ENCODE measurements at regions not wholly inside any gene's neighbourhood (a gene's known extent, or its start where the extent isn't known, plus 50 kb on each side); places are given as distances from the start of the nearest gene placed in this dataset.

GRCh38 chr4:97411356-97411755 lies 731.9 kb downstream of the STPG2 start:
- TF ChIP-seq NFIC (IDR thresholded peaks at IDR 0.05), result no peak
- TF ChIP-seq CEBPB (IDR thresholded peaks at IDR 0.05), result no peak
- TF ChIP-seq TAF1 (IDR thresholded peaks at IDR 0.05; ENCODE audit: low read depth), result no peak
- no peak for TF ChIP-seq ZBTB7A (IDR thresholded peaks at IDR 0.05; ENCODE audit: low read depth)
- TF ChIP-seq EP300 (IDR thresholded peaks at IDR 0.05; ENCODE audit: borderline replicate concordance), result no peak
- no peak for TF ChIP-seq TEAD4 (IDR thresholded peaks at IDR 0.05)
- no peak for TF ChIP-seq CREB1 (IDR thresholded peaks at IDR 0.05; ENCODE audit: low read depth)
- no peak for TF ChIP-seq FOXM1 (IDR thresholded peaks at IDR 0.05; ENCODE audit: borderline replicate concordance, low read depth)
- TF ChIP-seq EGR1 (IDR thresholded peaks at IDR 0.05), result no peak
- TF ChIP-seq RAD21 (IDR thresholded peaks at IDR 0.05; ENCODE audit: low read depth), result no peak
- no peak for TF ChIP-seq TCF12 (IDR thresholded peaks at IDR 0.05; ENCODE audit: low read depth)
- TF ChIP-seq MAX (IDR thresholded peaks at IDR 0.05), result no peak
- no peak for TF ChIP-seq REST (IDR thresholded peaks at IDR 0.05; ENCODE audit: low read depth)
- no peak for TF ChIP-seq USF1 (IDR thresholded peaks at IDR 0.05)
- TF ChIP-seq YY1 (IDR thresholded peaks at IDR 0.05; ENCODE audit: low read depth), result no peak

- TF ChIP-seq CEBPB (IDR thresholded peaks at IDR 0.05) (no peak), YY1 (IDR thresholded peaks at IDR 0.05; ENCODE audit: low read depth) (no peak), MAX (IDR thresholded peaks at IDR 0.05) (no peak), CREB1 (IDR thresholded peaks at IDR 0.05; ENCODE audit: low read depth) (no peak), EP300 (IDR thresholded peaks at IDR 0.05; ENCODE audit: borderline replicate concordance) (no peak)
Measured at GRCh38 chr4:97412331-97412730, 730.9 kb downstream of the STPG2 start.

GRCh38 chr4:97414161-97414560 lies 729.1 kb downstream of the STPG2 start:
- no peak for TF ChIP-seq CREB1 (IDR thresholded peaks at IDR 0.05; ENCODE audit: low read depth)
- TF ChIP-seq TAF1 (IDR thresholded peaks at IDR 0.05; ENCODE audit: low read depth), result no peak
- TF ChIP-seq YY1 (IDR thresholded peaks at IDR 0.05; ENCODE audit: low read depth), result no peak
- TF ChIP-seq EGR1 (IDR thresholded peaks at IDR 0.05), result no peak
- TF ChIP-seq ZBTB7A (IDR thresholded peaks at IDR 0.05; ENCODE audit: low read depth), result no peak
- no peak for TF ChIP-seq TCF12 (IDR thresholded peaks at IDR 0.05; ENCODE audit: low read depth)
- no peak for TF ChIP-seq RAD21 (IDR thresholded peaks at IDR 0.05; ENCODE audit: low read depth)
- no peak for TF ChIP-seq TEAD4 (IDR thresholded peaks at IDR 0.05)
- TF ChIP-seq FOXM1 (IDR thresholded peaks at IDR 0.05; ENCODE audit: borderline replicate concordance, low read depth), result no peak
- no peak for TF ChIP-seq USF1 (IDR thresholded peaks at IDR 0.05)
- TF ChIP-seq CEBPB (IDR thresholded peaks at IDR 0.05), result no peak
- TF ChIP-seq REST (IDR thresholded peaks at IDR 0.05; ENCODE audit: low read depth), result no peak
- TF ChIP-seq MAX (IDR thresholded peaks at IDR 0.05), result no peak

- TF ChIP-seq EGR1 (IDR thresholded peaks at IDR 0.05) (no peak), YY1 (IDR thresholded peaks at IDR 0.05; ENCODE audit: low read depth) (no peak), FOXM1 (IDR thresholded peaks at IDR 0.05; ENCODE audit: borderline replicate concordance, low read depth) (no peak), TAF1 (IDR thresholded peaks at IDR 0.05; ENCODE audit: low read depth) (no peak), EP300 (IDR thresholded peaks at IDR 0.05; ENCODE audit: borderline replicate concordance) (no peak), CREB1 (IDR thresholded peaks at IDR 0.05; ENCODE audit: low read depth) (no peak), ZBTB7A (IDR thresholded peaks at IDR 0.05; ENCODE audit: low read depth) (no peak), CEBPB (IDR thresholded peaks at IDR 0.05) (no peak)
Measured at GRCh38 chr4:97432551-97432950, 710.7 kb downstream of the STPG2 start.

- TF ChIP-seq TEAD4 (IDR thresholded peaks at IDR 0.05) (no peak), CREB1 (IDR thresholded peaks at IDR 0.05; ENCODE audit: low read depth) (no peak)
Measured at GRCh38 chr4:97453186-97453585, 690.1 kb downstream of the STPG2 start.

GRCh38 chr4:97457253-97457652 lies 686.0 kb downstream of the STPG2 start:
- TF ChIP-seq CEBPB (IDR thresholded peaks at IDR 0.05) (no peak), MAX (IDR thresholded peaks at IDR 0.05) (no peak), FOXM1 (IDR thresholded peaks at IDR 0.05; ENCODE audit: borderline replicate concordance, low read depth) (no peak), YY1 (IDR thresholded peaks at IDR 0.05; ENCODE audit: low read depth) (no peak), TEAD4 (IDR thresholded peaks at IDR 0.05) (no peak), NFIC (IDR thresholded peaks at IDR 0.05) (no peak), EGR1 (IDR thresholded peaks at IDR 0.05) (no peak), EP300 (IDR thresholded peaks at IDR 0.05; ENCODE audit: borderline replicate concordance) (no peak), ZBTB7A (IDR thresholded peaks at IDR 0.05; ENCODE audit: low read depth) (no peak), RAD21 (IDR thresholded peaks at IDR 0.05; ENCODE audit: low read depth) (no peak), CREB1 (IDR thresholded peaks at IDR 0.05; ENCODE audit: low read depth) (no peak), TCF12 (IDR thresholded peaks at IDR 0.05; ENCODE audit: low read depth) (no peak), TAF1 (IDR thresholded peaks at IDR 0.05; ENCODE audit: low read depth) (no peak), USF1 (IDR thresholded peaks at IDR 0.05) (no peak), REST (IDR thresholded peaks at IDR 0.05; ENCODE audit: low read depth) (no peak)

Measured in Ishikawa (cell line).